AG04450 (cell line): ENCODE measurements at regions not wholly inside any gene's neighbourhood (a gene's known extent, or its start where the extent isn't known, plus 50 kb on each side); places are given as distances from the start of the nearest gene placed in this dataset.

Source experiments
- CTCF ChIA-PET: fragments of 300-600, 350-600 bp; formaldehyde crosslinking; extraction: SDS; loops from one replicate; lab custom pipeline; 2022; ENCODE audit warnings: antibody characterized with exemption, inconsistent platforms; lab: Charles Lee
- POLR2A ChIA-PET: fragments of 350-600 bp; formaldehyde crosslinking; extraction: SDS; loops from one replicate; lab custom pipeline; 2021; ENCODE audit warnings: antibody characterized with exemption, inconsistent platforms; lab: Yijun Ruan, JAX
- DNase-seq: peaks from one replicate; pipeline ENCODE4 v3.0.0-alpha.2; 2011; ENCODE audit warnings: low read depth, low spot score
- H3K27ac ChIP-seq: one replicate; pipeline ENCODE4 v1.5.1; 2012; ENCODE audit warnings: low read depth, low read length, control low read depth
- H3K27me3 ChIP-seq: one replicate; pipeline ENCODE4 v1.6.0; 2012; ENCODE audit warnings: low read length; ENCODE audit not compliant: control insufficient read depth, insufficient read depth
- H3K4me3 ChIP-seq: 2 replicates; pipeline ENCODE4 v1.5.1; 2011; ENCODE audit warnings: mild to moderate bottlenecking, low read depth, low read length, control low read depth
- H3K9me3 ChIP-seq: 2 replicates; pipeline ENCODE4 v1.5.1; 2012; ENCODE audit warnings: low read length; ENCODE audit not compliant: control insufficient read depth, insufficient read depth
- CTCF ChIP-seq: IDR thresholded peaks from 2 replicates; pipeline ENCODE4 v1.5.1; 2011; ENCODE audit warnings: low read depth, low read length, control low read depth, inconsistent platforms

- Histone ChIP-seq H3K27ac (no peak overlapping the region), H3K4me3 (no peak overlapping the region), H3K27me3 (no peaks in the 10 kb centered on the region), H3K9me3 (no peaks in the 10 kb centered on the region)
- CTCF ChIA-PET: no interaction called here
- POLR2A ChIA-PET: no interaction called here
- DNase-seq: no peak
- TF ChIP-seq CTCF: no peak
Measured at GRCh38 chr21:16968436-16968835, 544.4 kb upstream of the CXADR start.

GRCh38 chr21:16969636-16970035, 543.2 kb upstream of the CXADR start:
- POLR2A ChIA-PET: no interaction called here
- no peak overlapping the region for H3K27ac ChIP-seq
- no peak for TF ChIP-seq CTCF

GRCh38 chr21:16974060-16974459, 538.8 kb upstream of the CXADR start:
- ChIA-PET POLR2A (no interaction called here), CTCF (no interaction called here)
- H3K9me3 ChIP-seq: no peaks in the 10 kb centered on the region
- H3K27me3 ChIP-seq: no peaks in the 10 kb centered on the region
- H3K27ac ChIP-seq: no peak overlapping the region
- no peak for DNase-seq
- TF ChIP-seq CTCF: no peak
- H3K4me3 ChIP-seq: no peak overlapping the region

More at GRCh38 chr21:16969636-16970035, 543.2 kb upstream of the CXADR start:
- no peak for DNase-seq
- Histone ChIP-seq H3K27me3 (no peaks in the 10 kb centered on the region), H3K9me3 (no peaks in the 10 kb centered on the region), H3K4me3 (no peak overlapping the region)
- CTCF ChIA-PET: no interaction called here

GRCh38 chr21:16976193-16976592, 536.6 kb upstream of the CXADR start:
- POLR2A ChIA-PET: no interaction called here
- no peak for DNase-seq
- CTCF ChIA-PET: no interaction called here

GRCh38 chr21:16978309-16978895, 534.4 kb upstream of the CXADR start:
- CTCF ChIA-PET: no interaction called here
- TF ChIP-seq CTCF: no peak

More at GRCh38 chr21:16976193-16976592, 536.6 kb upstream of the CXADR start:
- Histone ChIP-seq H3K4me3 (no peak overlapping the region), H3K9me3 (no peaks in the 10 kb centered on the region), H3K27ac (no peak overlapping the region), H3K27me3 (no peaks in the 10 kb centered on the region)
- TF ChIP-seq CTCF: no peak

More at GRCh38 chr21:16978309-16978895, 534.4 kb upstream of the CXADR start:
- no peaks in the 10 kb centered on the region for H3K27me3 ChIP-seq
- no peak overlapping the region for H3K4me3 ChIP-seq
- no peak overlapping the region for H3K27ac ChIP-seq
- DNase-seq: no peak
- no peaks in the 10 kb centered on the region for H3K9me3 ChIP-seq
- POLR2A ChIA-PET: no interaction called here
